GDM1 (cell line): ENCODE measurements at regions not wholly inside any gene's neighbourhood (a gene's known extent, or its start where the extent isn't known, plus 50 kb on each side); places are given as distances from the start of the nearest gene placed in this dataset.
"Not testable (repeated sequence)": the region's sequence is repeated elsewhere in the genome, so short reads cannot be mapped to it uniquely, and the experiment has no call there.

ENCODE experiments used
- DNase-seq: peaks from one replicate; lab custom pipeline; 2025; lab: John Stamatoyannopoulos, UW

DNA sequence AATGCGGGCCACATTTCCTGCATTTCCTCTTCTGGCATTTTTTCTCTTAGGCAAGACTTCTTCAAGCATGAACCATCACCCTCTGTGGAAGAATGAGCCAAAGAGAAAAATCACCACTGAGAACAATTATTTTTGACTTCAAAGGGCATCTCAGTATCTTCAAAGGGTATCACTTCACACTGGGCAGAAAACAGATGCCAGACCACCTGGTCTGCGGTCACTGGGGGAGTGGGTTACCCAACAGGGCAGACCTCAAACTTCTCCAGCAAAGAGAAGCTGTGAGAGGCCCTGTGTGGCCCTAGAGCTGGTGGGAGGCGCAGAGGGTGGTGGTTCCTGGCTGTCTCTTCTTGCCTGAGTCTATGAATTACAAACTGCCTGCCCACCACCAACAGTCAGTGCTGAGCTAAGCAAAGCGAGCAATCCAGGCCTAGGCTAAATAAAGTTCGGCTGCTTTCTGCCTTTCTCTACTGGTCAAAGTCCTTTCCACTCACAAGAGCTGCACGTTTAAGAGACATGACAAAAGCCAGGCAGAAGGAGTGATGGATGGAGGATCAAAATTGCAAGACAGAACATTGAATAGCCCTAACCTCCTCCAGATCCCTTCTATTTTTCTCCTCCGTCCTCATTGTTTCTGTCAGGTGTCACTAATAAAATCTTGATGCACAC, 602.7 kb upstream of the CDH5 start:
- DNase-seq, result no peak

DNA sequence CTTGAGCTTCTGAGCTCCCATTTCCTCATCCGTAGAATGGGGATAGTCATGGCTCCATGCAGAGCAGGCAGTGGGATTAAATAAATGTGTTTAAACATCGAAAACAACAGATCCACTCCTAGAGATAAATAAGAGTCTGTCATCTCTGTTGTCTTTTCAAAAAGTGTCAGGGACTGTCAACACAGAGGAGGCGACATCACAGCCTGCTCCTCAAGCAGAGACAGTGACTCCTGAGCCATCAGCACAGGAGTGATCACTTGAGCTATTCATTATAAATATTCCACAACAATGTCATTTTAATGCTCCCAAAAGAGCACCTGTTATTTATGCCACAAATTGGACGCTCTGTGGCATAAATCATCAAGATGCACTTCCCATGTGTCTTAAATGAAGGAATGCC, 605.6 kb upstream of the CDH5 start:
- DNase-seq, result no peak

DNA sequence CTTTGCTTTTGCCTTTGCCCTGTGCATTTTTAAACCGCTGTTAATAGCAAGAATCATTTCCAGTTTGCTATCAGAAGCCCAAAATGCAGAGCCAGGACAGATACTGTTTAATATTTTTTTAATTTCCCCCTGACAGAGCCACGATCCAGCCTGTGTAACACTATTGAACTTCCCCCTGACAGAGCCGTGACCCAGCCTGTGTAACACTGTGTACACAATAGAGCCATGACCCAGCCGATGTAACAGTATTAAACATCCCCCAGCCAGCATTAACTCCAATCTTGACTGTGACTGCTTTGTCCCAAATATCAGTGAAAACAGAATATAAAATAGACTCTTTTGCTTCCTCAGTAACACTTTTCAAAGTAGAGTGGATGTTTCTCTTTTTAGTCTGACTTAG, 607.9 kb upstream of the CDH5 start:
- no peak for DNase-seq

DNA sequence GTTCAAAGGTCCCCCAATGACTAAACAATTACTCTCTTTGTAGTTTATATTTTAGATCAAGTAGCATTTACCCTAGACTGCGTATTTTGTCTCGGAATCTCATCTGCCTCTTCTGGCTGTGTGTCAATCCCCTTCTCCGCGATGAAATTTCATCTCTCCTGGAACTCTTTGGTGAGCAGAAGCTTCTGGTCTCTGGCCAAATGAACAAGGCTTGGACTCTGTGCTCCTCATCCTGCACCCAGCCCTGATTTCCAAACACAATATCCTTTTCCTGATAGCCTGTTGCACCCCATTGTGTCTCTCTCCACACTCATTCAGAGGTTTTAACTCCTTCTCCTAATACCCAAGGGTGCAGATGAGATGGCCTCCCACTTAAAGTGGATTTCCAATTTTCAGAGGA, 609.4 kb upstream of the CDH5 start:
- no peak for DNase-seq

DNA sequence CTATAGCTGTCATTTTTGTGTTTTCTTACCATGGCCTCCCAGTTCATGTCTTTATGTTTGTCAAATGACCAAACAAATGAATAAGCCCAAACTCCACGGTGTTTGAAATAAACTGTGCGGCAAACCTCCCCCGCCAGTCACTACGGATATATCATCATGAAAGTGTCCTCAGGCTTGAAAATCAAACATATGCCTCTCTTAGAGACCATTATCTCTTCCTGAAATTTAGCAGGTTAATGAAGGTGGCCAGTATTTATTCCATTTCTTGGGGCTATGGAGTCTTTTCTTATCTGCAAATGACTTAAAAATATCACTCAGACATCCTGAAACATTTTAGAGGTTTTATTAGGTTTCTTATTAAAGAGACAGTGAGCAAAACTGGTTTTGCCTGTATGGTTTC, 610.3 kb upstream of the CDH5 start:
- DNase-seq, result no peak

DNA sequence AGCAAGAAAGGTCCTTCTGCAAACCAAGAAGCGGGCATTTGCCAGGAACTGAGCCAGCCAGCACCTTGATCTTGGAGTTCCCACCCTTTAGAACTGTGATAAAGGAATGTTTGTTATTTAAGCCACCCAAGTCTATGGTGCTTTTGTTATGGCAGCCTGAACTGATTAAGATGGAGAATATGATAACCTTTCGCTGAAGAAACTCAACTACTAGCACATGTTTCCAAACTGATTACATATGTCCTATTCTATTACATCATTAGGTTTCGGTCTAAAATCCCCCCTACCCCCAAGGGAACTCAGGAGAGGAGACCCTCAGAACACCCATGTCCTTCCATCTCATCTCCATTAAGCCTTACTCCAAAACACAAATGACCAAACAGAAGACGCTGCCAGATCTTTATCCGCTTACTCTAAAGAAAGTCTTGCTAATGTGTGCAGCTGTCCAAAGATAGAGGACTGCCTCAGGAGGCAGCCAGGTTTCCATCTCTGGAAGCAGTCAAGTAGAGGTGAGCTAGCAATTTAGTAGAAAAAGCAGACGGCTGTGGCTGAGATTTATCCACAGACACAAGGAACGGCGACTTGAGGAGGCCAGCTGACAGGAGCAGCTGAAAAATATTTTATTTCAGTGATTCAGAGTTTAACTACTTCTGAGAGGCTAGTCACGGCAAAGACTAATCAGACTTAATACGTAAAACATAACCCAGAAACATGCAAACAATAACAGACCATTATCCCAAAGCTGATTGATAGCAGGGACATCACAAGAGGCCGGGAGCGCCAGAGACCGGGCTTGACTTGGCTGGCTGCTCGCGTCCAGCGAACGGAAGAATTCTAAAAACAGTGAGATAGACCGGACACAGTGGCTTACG, 611.4 kb upstream of the CDH5 start:
- no peak for DNase-seq

DNA sequence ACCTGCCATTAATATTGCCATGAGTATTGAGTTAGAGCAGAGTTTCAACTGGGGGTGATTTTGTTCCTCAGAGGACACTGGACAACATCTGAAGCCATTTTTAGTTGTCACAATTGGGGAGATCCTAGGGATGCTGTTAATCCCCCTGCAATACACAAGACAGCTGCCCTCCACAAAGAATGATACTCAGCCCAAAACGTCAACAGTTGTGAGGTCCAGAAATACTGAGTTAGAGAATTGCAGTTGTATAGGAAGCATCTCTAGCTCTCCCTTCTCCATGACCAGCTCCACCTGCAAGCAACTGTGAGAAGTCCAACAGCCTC, 614.0 kb upstream of the CDH5 start:
- DNase-seq, result no peak

DNA sequence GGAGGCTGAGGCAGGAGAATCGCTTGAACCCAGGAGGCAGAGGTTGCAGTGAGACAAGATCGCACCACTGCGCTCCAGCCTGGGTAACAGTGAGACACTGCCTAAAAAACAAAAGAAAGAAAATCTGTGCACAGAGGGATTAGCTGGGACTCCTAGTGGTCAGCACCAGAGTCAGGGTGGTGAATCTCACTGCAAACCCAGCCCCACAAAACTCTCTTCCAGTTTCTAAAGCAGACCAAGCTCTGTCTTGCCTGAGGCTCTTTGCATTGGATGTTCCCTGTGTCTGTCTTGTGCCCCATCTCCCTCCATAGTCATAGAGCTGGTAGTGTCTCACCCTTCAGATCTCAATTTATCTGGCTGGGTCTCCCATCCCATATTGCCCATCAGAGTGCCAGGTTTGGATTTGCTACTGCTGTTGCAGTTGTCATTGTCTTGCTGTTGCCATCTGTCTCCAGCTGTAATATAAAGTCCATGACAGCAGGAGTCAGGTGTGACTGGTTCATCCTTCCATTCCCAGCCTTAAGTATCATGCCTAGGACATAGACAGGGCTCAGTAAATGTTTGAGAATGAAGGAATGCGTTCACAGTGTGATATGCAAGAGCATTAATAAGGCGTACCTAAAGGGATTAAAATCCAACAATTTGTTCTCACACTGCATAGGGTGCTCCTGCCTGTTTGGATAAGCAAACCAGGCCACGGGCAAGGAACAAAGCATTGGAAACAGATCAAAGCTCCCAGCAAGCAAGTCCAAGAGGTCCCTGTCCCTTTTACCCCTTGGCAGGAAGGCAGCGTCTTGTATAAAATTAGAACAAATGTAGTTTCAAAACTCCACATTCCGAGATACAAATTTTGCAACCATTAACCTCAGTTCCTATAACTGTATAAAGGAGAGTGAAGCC, 614.6 kb upstream of the CDH5 start:
- no peak for DNase-seq

DNA sequence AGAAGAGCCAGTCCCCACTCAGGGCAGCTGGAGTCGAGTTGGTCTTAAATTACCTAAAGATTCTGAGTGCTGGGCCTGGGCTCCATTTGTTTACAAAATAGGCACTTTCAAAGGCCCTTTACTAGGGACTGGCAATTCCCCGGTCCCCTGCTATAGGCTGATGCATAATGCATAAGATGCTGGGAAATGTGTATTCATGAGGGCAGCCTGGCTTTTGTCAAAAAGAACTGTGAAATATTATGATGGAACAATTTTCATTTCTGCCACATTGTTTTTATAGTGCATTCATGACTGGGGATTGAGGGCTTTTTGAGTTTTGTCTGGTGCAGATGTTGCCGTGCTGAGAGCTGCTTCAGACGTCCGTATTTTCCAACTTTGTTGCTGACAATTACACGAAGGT, 617.0 kb upstream of the CDH5 start:
- no peak for DNase-seq

DNA sequence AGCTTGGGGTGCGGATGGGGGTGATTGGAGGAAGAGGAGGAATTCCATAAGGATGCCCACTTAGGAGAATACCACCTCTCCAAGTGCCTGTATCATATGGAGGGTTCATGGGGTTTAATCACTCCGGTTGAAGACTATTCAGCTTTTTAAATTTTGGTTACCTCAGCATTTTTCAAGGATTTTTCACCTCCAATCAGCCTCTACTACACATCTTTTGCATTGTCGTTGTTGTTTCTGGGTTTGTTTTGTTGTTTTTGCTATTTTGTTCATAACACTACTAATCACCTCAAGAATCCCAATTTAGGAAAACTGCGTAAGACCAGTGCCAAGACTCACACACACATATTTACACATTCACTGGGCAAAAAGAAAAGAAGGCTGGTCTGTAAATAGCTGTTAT, 619.5 kb upstream of the CDH5 start:
- no peak for DNase-seq

DNA sequence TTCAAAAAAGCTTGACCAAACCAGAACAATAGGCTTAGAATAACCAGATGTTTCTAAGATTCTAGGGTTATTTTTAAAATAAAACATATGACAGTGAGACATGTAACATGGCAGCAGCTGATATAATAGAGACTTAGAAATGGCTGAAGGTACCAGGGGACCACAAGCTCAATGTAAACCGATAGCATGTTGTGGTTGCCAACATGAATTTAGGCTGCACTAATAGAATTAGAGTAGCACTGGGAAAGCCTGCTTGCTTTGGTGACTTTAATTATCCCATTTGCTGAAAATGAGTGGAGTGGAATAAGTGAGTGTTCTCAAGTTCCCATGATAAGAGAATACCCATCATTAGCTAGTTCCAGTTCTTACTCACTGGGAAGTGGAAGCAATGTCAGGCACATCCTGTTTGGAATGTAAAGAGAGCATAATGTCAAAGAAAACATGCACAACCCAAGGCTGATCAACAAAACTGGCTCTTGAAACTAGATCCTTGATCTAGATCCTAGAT, 621.2 kb upstream of the CDH5 start:
- no peak for DNase-seq

DNA sequence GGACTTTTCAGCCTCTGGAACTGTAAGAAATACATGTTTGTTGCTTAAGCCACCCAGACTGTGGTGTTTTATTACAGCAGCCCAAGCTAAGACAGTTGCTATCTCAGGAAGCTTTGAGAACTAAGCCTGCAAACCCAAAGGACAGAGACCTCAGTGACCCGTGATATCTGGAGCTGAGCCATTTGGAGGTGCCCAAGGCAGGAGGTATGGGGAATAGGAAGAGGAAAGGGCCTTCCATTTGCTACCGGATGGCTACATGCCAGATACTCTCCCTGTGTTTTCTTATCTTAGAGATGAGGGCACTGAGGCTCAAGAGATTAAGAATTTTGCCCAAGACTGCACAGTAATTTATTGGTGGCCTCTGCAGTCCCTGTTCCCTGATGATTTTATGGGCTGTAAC, 622.1 kb upstream of the CDH5 start:
- DNase-seq, result no peak

DNA sequence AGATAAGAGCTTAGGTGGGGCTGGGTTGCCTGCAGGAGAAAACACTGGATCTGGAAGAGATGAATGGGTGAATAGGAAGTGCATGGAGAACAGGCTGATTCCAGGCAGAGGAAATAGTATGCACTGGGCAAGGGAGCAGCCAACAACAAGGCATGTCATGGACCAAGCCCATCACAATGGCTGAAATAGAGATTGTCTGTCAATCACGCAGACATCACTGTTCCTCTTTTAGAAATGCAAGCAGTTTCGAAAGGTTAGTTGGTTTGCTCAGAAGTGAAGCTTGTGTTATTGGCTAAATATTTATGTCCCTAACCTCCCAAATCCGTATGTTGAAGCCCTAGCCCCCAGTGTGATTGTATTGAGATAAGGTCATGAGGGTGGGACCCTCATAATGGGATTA, 621.7 kb upstream of the CDH11 start:
- DNase-seq, result no peak

DNA sequence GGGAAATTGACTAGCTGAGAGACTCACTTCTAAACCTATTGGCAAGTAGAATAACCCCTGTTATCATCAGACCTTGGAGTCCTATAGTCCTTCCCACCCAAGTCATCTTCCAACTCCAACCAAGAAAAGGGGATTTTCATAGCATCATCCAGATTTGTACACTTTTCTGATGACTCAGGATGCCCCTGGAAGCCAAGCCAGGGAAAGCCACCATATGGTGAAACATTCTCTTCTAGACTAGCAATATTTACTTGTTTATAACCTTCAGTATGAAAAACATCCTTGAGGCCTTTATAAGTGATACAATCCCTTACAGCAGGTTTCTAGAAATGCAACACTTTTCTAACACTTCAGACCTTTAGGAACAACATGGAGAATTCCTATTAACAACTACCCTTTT, 618.8 kb upstream of the CDH11 start:
- DNase-seq, result no peak

DNA sequence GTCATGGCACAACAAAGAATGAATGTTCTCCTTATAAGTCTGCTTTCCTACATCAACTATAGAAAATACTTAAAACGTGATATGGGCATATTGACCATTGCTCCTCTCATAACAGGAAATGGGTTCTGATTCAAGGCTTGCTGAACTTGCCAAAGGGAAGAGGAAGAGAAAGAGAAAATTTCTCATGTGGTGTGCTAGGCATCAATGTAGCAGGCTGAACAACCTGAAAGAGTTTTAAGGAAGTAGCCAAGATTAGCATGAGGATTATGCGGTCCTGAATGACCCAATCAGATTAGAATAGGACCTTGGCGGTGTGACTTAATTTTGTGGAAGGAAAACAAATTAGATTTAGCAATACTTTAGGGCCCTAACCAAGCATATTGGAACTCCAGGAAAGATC, 617.7 kb upstream of the CDH11 start:
- no peak for DNase-seq

DNA sequence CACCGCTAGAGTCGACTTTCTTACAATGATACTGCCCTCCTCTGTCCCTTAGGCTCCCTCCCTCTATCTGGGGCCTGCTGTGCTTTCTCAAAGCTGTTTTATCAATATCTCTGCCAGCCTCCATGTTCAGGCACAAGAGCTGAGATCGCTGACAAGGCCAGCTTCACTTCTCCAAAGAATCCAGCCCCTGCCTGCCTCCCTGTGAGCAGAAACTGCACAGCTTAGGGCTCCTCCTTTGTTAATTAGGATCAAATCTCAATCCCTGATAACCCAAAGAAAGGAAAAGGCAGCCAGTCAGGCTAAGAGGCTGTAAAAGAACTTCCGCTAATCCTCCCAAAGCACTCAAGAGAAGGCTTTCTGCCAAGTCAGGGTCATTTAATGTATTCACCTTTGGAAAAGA, 616.0 kb upstream of the CDH11 start:
- no peak for DNase-seq

DNA sequence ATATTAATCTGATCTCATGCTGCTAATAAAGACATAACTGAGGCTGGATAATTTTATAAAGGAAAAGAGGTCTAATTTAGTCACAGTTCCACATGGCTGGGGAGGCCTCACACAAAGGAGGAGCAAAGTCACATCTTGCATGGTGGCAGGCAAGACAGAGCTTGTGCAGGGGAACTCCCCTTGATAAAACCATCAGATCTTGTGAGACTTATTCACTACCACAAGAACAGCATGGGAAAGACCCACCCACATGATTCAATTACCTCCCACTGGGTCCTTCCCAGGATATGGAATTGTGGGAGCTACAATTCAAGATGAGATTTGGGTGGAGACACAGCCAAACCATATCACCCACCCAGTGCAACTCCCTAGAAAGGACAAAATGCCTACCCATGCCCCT, 613.8 kb upstream of the CDH11 start:
- not testable (repeated sequence) for DNase-seq

DNA sequence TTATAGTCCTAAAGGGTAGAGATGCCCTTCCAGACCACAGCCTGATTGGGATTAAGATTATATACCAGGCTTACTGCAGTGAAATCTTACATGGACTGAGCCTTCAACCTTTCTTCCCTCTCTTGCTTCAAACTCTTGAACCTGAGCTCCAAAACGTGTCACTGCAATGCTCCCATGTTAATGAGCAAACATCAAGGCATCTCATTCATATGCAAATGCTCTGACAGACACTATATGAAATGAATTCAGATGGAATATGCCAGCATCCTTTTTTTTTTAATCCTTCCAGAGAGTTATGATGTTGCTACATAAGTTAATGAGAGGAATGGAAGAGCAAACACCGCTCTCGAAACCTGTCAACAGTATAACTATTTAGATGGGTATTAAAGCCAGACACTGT, 611.9 kb upstream of the CDH11 start:
- DNase-seq, result no peak

DNA sequence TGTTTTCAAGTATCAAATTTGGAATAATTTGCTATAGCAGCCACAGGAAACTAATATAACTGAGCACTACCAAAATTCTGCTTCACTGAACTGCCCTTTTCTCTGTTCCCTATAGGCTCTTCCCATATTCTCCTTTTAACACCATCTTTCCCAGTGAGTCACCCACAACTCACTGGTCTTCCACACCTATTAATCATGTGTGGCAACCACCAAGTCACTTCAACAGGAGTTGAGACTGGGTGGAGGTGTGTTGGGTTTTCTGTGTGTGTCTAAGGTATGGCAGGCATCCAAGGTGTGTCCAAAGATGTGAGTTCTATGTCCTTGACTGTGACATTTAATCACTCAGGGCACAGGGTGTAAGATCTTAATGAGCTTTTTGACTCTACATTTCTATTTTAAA, 610.0 kb upstream of the CDH11 start:
- DNase-seq, result no peak

DNA sequence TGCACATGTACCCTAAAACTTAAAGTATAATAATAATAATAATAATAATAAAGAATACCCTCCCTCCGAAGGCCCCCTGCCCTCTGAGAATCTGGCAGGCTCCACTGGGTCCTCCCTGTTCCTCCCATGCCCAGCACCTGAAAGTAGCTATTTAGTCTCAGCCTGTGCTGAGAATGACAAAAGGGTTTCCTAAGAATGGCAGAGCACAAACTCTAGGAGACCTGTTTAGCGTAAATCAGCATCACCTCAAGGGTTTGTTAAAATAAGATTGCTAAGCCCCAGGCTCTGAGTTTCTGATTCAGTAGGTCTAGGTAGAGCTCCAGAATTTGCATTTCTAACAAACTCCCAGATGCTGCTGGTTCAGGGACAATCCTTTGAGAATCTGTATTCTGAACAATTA, 606.8 kb upstream of the CDH11 start:
- no peak for DNase-seq

DNA sequence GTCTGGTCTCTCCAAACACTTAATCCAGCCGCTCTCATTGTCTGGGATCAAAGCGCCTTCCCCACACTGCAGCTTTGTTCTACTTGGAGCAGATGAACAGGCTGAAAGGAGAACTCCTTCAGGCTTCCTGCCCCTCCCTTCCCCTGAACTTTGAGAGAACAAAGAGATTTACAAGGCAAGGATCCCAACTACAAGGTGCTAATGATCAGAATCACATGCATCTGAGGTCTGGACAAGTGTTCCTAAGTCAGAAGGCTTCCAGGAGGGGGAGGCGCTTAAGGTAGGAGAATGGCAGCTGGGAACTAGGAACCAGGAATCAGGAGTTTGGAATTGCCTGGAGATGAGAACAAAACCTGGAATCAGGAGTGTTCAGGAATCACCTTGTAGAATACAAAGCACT, 606.3 kb upstream of the CDH11 start:
- DNase-seq, result no peak

DNA sequence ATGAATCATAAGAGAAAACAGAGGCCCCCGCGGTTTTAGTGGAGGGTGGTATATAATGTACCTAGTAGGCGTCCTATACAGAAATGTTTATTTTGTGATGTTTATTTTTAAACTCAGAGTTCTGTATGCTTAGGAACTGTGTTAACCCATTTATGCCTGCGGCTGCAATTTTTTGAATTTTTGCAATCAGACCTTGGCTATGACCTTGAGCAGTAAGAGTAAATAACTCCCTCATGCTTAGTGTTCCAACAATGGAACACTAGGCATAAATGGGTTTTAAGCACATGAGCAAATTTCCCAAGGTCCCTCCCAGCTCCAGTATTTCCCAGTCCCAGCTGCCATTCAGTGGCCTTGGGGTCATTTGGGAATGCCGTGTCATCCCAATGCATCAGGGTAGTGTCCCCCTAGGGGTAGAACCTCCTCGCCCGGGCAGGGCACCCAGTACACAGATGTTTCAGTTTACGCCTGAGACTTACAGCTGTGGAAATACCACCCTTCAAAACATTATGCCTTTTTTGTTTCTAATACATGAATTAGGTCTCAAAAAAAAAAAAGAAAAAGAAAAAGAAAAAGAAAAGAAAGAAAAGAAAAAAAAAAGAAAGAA, 605.8 kb upstream of the CDH11 start:
- no peak for DNase-seq
